ENCODE measurements at regions not wholly inside any gene's neighbourhood (a gene's known extent, or its start where the extent isn't known, plus 50 kb on each side); places are given as distances from the start of the nearest gene placed in this dataset.

GRCh38 chr22:48740731-48741405 lies 1086.8 kb downstream of the BRD1 start:
- H3K4me3 ChIP-seq (ENCODE audit: low read depth, low read length) = no peak overlapping the region
- TF ChIP-seq CTCF (conservative IDR thresholded peaks at IDR 0.05; ENCODE audit: low read depth, low read length) = no peak
- DNase-seq (ENCODE audit: low read depth) = no peak

- TF ChIP-seq CTCF (conservative IDR thresholded peaks at IDR 0.05; ENCODE audit: low read depth, low read length) = no peak
- no peak for DNase-seq (ENCODE audit: low read depth)
- H3K4me3 ChIP-seq (ENCODE audit: low read depth, low read length) = no peak overlapping the region
Measured at GRCh38 chr22:48740086-48740730, 1087.5 kb downstream of the BRD1 start.

- no peak for DNase-seq (ENCODE audit: low read depth)
- no peak overlapping the region for H3K4me3 ChIP-seq (ENCODE audit: low read depth, low read length)
- no peak for TF ChIP-seq CTCF (conservative IDR thresholded peaks at IDR 0.05; ENCODE audit: low read depth, low read length)
Measured at GRCh38 chr22:48739348-48740085, 1088.2 kb downstream of the BRD1 start.

- no peak for TF ChIP-seq CTCF (conservative IDR thresholded peaks at IDR 0.05; ENCODE audit: low read depth, low read length)
- H3K4me3 ChIP-seq (ENCODE audit: low read depth, low read length) = no peak overlapping the region
- no peak for DNase-seq (ENCODE audit: low read depth)
Measured at GRCh38 chr22:48738204-48738980, 1089.3 kb downstream of the BRD1 start.

GRCh38 chr22:48737461-48738203 lies 1090.0 kb downstream of the BRD1 start:
- no peak overlapping the region for H3K4me3 ChIP-seq (ENCODE audit: low read depth, low read length)
- no peak for TF ChIP-seq CTCF (conservative IDR thresholded peaks at IDR 0.05; ENCODE audit: low read depth, low read length)
- DNase-seq (ENCODE audit: low read depth) = no peak
